Panc1 (cell line): ENCODE measurements at regions not wholly inside any gene's neighbourhood (a gene's known extent, or its start where the extent isn't known, plus 50 kb on each side); places are given as distances from the start of the nearest gene placed in this dataset.

ENCODE experiments used
- ATAC-seq: fragments of 200-7000 bp; cut with Tn5 transposase; 2 replicates; pipeline ENCODE4 v1.9.1; 2020; ENCODE audit warnings: mild to moderate bottlenecking, moderate library complexity
- BruUV-seq: library from RNA; stranded (reverse); fragments of 400-500 nt; replicated peaks from 2 replicates; lab custom pipeline; 2021; lab: Mats Ljungman, UMichigan
- CTCF ChIA-PET: fragments of 300-600 bp; sonication (Branson Sonifier 250); formaldehyde crosslinking; loops from one replicate; lab custom pipeline; 2022; ENCODE audit warnings: antibody characterized with exemption; lab: Charles Lee
- POLR2A ChIA-PET: fragments of 300-600 bp; sonication (Branson Sonifier 250); formaldehyde crosslinking; loops from one replicate; lab custom pipeline; 2022; ENCODE audit warnings: antibody characterized with exemption; lab: Charles Lee
- DNase-seq: peaks from one replicate; pipeline ENCODE4 v3.0.0-alpha.2; 2010; ENCODE audit warnings: low read depth, low spot score
- H3K27ac ChIP-seq: 2 replicates; pipeline ENCODE4 v1.5.1; 2011; ENCODE audit warnings: mild to moderate bottlenecking, low read length, inconsistent platforms
- H3K27me3 ChIP-seq: fragments of 200-500 bp; sonication (Bioruptor generic); 2 replicates; pipeline ENCODE4 v1.6.0; 2014; ENCODE audit warnings: low read length, inconsistent platforms; ENCODE audit not compliant: control insufficient read depth, insufficient read depth
- H3K36me3 ChIP-seq: fragments of 200-500 bp; sonication (Bioruptor generic); 2 replicates; pipeline ENCODE4 v1.5.1; 2014; ENCODE audit warnings: inconsistent platforms, mild to moderate bottlenecking, low read length, moderate library complexity; ENCODE audit not compliant: control insufficient read depth, insufficient read depth
- H3K4me1 ChIP-seq: 2 replicates; pipeline ENCODE4 v1.5.1; 2011; ENCODE audit warnings: inconsistent platforms, mild to moderate bottlenecking, low read length, moderate library complexity; ENCODE audit not compliant: control insufficient read depth, insufficient read depth
- H3K4me3 ChIP-seq, 2 experiments: 2 replicates each; pipeline ENCODE4 v1.5.1; 2011 to 2012; ENCODE audit warnings: low read depth in 2 of 2, low read length in 2 of 2, mild to moderate bottlenecking in 2 of 2, inconsistent platforms in 1 of 2, moderate library complexity in 1 of 2
- H3K9me3 ChIP-seq: fragments of 200-500 bp; sonication (Bioruptor generic); 2 replicates; pipeline ENCODE4 v1.5.1; 2014; ENCODE audit warnings: low read depth, mild to moderate bottlenecking, inconsistent platforms, low read length, moderate library complexity; ENCODE audit not compliant: control insufficient read depth, insufficient read depth
- POLR2AphosphoS5 ChIP-seq: IDR thresholded peaks from 2 replicates; pipeline ENCODE4 v1.6.1; 2012; ENCODE audit warnings: mild to moderate bottlenecking, low read depth, low read length, moderate library complexity
- REST ChIP-seq, 2 experiments: IDR thresholded peaks; 2 replicates each; pipeline ENCODE4 v1.6.1; 2011 to 2012; ENCODE audit warnings: low read depth in 2 of 2, control low read depth in 1 of 2, low read length in 1 of 2, mild to moderate bottlenecking in 1 of 2, moderate library complexity in 1 of 2; ENCODE audit not compliant: insufficient read depth in 1 of 2
- SIN3A ChIP-seq: IDR thresholded peaks from 2 replicates; pipeline ENCODE4 v1.6.1; 2012; ENCODE audit warnings: low read depth, mild to moderate bottlenecking, low read length, moderate library complexity, borderline replicate concordance; ENCODE audit not compliant: insufficient read depth
- TCF7L2 ChIP-seq: IDR thresholded peaks from 2 replicates; pipeline ENCODE4 v1.6.1; 2011; ENCODE audit warnings: mild to moderate bottlenecking, low read depth, low read length, inconsistent platforms
- in situ Hi-C: cut with HindIII; loops from 2 replicates; pipeline ENCODE4 v1.10.0; 2016; ENCODE audit warnings: low sequenced_read_pairs, low pct_unique_long_range_greater_than_20kb
- intact Hi-C: fragments of 100-400 bp; cut with micrococcal nuclease; formaldehyde crosslinking; loops from one replicate; pipeline ENCODE4 v1.10.0; 2022; ENCODE audit not compliant: unreplicated experiment
- TF ChIP-seq, protein P1 (sequence below): fragments of 450-650 bp; IDR thresholded peaks from 2 replicates; pipeline ENCODE4 v1.5.1; 2017; ENCODE audit warnings: mild to moderate bottlenecking

DNA sequence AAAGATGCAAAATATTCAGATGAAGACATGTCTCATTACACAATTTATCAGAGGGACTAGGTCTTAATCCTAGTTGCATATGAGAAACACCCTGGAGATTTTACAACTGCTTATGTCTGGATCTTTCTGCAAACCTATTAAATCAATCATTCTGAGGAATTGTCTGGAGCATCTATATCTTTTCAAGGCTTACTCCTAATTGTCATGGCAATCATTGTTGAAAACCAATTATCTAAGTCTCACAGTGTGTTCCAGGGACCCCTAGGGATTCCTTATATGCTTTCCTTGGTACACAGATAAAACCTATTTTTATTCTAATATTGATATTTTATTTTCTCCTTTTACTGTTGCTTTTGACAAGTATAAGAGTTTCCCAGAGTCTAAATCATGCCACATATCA lies 696.9 kb upstream of the EYS start:
- Histone ChIP-seq H3K4me3 (no peak overlapping the region), H3K9me3 (no peaks in the 10 kb centered on the region), H3K27ac (no peak overlapping the region), H3K27me3 (no peaks in the 10 kb centered on the region), H3K4me1 (no peaks in the 10 kb centered on the region), H3K36me3 (no peaks in the 10 kb centered on the region)
- no peak for DNase-seq
- ChIA-PET POLR2A (no interaction called here), CTCF (no interaction called here)
- intact Hi-C loops, result no loop called here
- in situ Hi-C loops, result no loop called here
- BruUV-seq, result no TSS peak
- TF ChIP-seq SIN3A (no peak), REST (IDR thresholded peaks at IDR 0.05; ENCODE audit: insufficient read depth in 1 of 2, low read depth in 2 of 2, low read length in 1 of 2) (no peak), TCF7L2 (no peak), POLR2AphosphoS5 (no peak)
- TF ChIP-seq, protein P1, sequence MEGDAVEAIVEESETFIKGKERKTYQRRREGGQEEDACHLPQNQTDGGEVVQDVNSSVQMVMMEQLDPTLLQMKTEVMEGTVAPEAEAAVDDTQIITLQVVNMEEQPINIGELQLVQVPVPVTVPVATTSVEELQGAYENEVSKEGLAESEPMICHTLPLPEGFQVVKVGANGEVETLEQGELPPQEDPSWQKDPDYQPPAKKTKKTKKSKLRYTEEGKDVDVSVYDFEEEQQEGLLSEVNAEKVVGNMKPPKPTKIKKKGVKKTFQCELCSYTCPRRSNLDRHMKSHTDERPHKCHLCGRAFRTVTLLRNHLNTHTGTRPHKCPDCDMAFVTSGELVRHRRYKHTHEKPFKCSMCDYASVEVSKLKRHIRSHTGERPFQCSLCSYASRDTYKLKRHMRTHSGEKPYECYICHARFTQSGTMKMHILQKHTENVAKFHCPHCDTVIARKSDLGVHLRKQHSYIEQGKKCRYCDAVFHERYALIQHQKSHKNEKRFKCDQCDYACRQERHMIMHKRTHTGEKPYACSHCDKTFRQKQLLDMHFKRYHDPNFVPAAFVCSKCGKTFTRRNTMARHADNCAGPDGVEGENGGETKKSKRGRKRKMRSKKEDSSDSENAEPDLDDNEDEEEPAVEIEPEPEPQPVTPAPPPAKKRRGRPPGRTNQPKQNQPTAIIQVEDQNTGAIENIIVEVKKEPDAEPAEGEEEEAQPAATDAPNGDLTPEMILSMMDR, result no peak
- ATAC-seq, result no peak

DNA sequence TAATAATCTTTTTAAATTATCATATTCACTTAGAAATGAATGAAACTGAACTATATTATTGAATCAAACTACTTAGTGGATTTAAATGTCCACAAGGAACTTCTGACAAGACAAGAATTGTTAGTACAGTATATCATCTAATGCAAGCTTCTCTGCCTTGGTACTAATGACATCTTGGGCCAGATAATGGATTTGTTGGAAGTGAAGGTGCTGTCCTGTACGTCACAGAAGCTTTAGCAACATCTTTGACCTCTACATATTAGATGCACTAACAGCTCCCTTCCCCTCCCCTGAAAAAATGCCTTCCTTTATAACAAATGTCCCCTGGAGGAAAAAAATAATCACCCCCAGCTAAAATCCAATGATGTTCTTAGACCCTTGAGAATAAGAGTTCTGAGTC lies 695.8 kb upstream of the EYS start:
- no peaks in the 10 kb centered on the region for H3K36me3 ChIP-seq
- in situ Hi-C loops, result no loop called here
- CTCF ChIA-PET, result no interaction called here

More for the DNA sequence above, 695.8 kb upstream of the EYS start:
- Histone ChIP-seq H3K4me1 (no peaks in the 10 kb centered on the region), H3K27me3 (no peaks in the 10 kb centered on the region), H3K4me3 (no peak overlapping the region), H3K27ac (no peak overlapping the region), H3K9me3 (no peaks in the 10 kb centered on the region)
- POLR2A ChIA-PET, result interaction anchor here (0.7 kb wide), 1 partner anchor 97 kb away, joined by 3 read pairs; no protein-coding TSS in a partner anchor
- ATAC-seq (no peak), DNase-seq (no peak)
- TF ChIP-seq SIN3A (no peak), POLR2AphosphoS5 (no peak), REST (IDR thresholded peaks at IDR 0.05; ENCODE audit: insufficient read depth in 1 of 2, low read depth in 2 of 2, low read length in 1 of 2) (no peak), TCF7L2 (no peak)
- TF ChIP-seq, protein P1, result no peak
- intact Hi-C loops, result no loop called here
- BruUV-seq, result no TSS peak
